ENCODE measurements at regions not wholly inside any gene's neighbourhood (a gene's known extent, or its start where the extent isn't known, plus 50 kb on each side); places are given as distances from the start of the nearest gene placed in this dataset.
"Not testable (repeated sequence)": the region's sequence is repeated elsewhere in the genome, so short reads cannot be mapped to it uniquely, and the experiment has no call there.

DNA sequence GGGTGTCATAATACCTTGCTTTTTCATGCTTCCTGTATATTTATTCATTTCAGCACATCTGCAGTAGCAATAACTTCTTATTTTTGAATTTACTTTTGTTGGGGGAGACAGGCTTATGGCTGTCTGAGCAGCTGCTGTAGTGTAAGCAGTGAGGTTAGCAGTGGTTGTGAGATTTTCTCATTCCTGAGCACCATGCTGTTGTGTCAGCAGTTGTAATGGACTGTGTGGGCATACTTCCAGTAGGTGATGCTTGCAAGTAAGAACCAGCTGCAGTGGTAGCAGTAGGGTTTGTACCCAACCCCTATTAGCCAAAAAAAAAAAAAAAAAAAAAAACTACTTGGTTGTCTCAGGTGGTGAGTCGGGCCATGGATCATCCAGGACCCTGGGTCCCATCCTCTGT, 311.6 kb downstream of the NUF2 start:
- Histone ChIP-seq H3K4me3 (ENCODE audit: low read depth in 1 of 2, low read length in 2 of 2) (no peak overlapping the region), H3K9ac (ENCODE audit: low read depth, low read length) (no peak overlapping the region), H2AFZ (ENCODE audit: low read depth, low read length) (no peak overlapping the region), H3K4me2 (ENCODE audit: insufficient read depth, low read length) (no peak overlapping the region), H3K36me3 (ENCODE audit: insufficient read depth, low read length) (no peaks in the 10 kb centered on the region), H3K4me1 (ENCODE audit: insufficient read depth, low read length) (no peaks in the 10 kb centered on the region), H4K20me1 (ENCODE audit: insufficient read depth, low read length) (no peaks in the 10 kb centered on the region), H3K9me3 (ENCODE audit: insufficient read depth, low read length, severe bottlenecking) (peaks cover 8% of the 10 kb centered on the region), H3K27me3 (ENCODE audit: insufficient read depth, low read length, poor library complexity) (no peaks in the 10 kb centered on the region), H3K79me2 (ENCODE audit: insufficient read depth, low read length) (no peaks in the 10 kb centered on the region), H3K27ac (ENCODE audit: low read length) (no peak overlapping the region)
- ATAC-seq (ENCODE audit: insufficient read depth, low read depth) (no peak), DNase-seq (no peak)
- TF ChIP-seq EZH2 (IDR thresholded peaks at IDR 0.05; ENCODE audit: borderline replicate concordance, low read depth, low read length, severe bottlenecking): no peak
- TF ChIP-seq, protein P1, sequence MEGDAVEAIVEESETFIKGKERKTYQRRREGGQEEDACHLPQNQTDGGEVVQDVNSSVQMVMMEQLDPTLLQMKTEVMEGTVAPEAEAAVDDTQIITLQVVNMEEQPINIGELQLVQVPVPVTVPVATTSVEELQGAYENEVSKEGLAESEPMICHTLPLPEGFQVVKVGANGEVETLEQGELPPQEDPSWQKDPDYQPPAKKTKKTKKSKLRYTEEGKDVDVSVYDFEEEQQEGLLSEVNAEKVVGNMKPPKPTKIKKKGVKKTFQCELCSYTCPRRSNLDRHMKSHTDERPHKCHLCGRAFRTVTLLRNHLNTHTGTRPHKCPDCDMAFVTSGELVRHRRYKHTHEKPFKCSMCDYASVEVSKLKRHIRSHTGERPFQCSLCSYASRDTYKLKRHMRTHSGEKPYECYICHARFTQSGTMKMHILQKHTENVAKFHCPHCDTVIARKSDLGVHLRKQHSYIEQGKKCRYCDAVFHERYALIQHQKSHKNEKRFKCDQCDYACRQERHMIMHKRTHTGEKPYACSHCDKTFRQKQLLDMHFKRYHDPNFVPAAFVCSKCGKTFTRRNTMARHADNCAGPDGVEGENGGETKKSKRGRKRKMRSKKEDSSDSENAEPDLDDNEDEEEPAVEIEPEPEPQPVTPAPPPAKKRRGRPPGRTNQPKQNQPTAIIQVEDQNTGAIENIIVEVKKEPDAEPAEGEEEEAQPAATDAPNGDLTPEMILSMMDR (IDR thresholded peaks at IDR 0.05; ENCODE audit: borderline replicate concordance, extremely low read depth, low read length, poor library complexity, severe bottlenecking): no peak

DNA sequence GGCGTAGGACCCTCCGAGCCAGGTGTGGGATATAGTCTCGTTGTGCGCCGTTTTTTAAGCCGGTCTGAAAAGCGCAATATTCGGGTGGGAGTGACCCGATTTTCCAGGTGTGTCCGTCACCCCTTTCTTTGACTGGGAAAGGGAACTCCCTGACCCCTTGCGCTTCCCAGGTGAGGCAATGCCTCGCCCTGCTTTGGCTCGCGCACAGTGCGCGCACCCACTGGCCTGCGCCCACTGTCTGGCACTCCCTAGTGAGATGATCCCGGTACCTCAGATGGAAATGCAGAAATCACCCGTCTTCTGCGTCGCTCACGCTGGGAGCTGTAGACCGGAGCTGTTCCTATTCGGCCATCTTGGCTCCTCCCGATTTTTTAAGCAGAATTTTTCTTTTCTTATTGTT, 323.9 kb downstream of the NUF2 start:
- not testable (repeated sequence) for ATAC-seq (ENCODE audit: insufficient read depth, low read depth); H3K36me3 ChIP-seq (ENCODE audit: insufficient read depth, low read length); H3K79me2 ChIP-seq (ENCODE audit: insufficient read depth, low read length); H3K9me3 ChIP-seq (ENCODE audit: insufficient read depth, low read length, severe bottlenecking); H3K4me1 ChIP-seq (ENCODE audit: insufficient read depth, low read length); H3K9ac ChIP-seq (ENCODE audit: low read depth, low read length); DNase-seq; H2AFZ ChIP-seq (ENCODE audit: low read depth, low read length); H3K4me3 ChIP-seq (ENCODE audit: low read depth in 1 of 2, low read length in 2 of 2); H3K27me3 ChIP-seq (ENCODE audit: insufficient read depth, low read length, poor library complexity); H3K27ac ChIP-seq (ENCODE audit: low read length); H3K4me2 ChIP-seq (ENCODE audit: insufficient read depth, low read length); H4K20me1 ChIP-seq (ENCODE audit: insufficient read depth, low read length)

- no peak for TF ChIP-seq EZH2 (IDR thresholded peaks at IDR 0.05; ENCODE audit: borderline replicate concordance, low read depth, low read length, severe bottlenecking)
- TF ChIP-seq, protein P1 (IDR thresholded peaks at IDR 0.05; ENCODE audit: borderline replicate concordance, extremely low read depth, low read length, poor library complexity, severe bottlenecking): no peak
- Histone ChIP-seq H3K79me2 (ENCODE audit: insufficient read depth, low read length) (no peaks in the 10 kb centered on the region), H4K20me1 (ENCODE audit: insufficient read depth, low read length) (no peaks in the 10 kb centered on the region), H3K36me3 (ENCODE audit: insufficient read depth, low read length) (no peaks in the 10 kb centered on the region), H3K27me3 (ENCODE audit: insufficient read depth, low read length, poor library complexity) (no peaks in the 10 kb centered on the region), H2AFZ (ENCODE audit: low read depth, low read length) (no peak overlapping the region), H3K4me1 (ENCODE audit: insufficient read depth, low read length) (no peaks in the 10 kb centered on the region), H3K4me2 (ENCODE audit: insufficient read depth, low read length) (no peak overlapping the region), H3K9ac (ENCODE audit: low read depth, low read length) (no peak overlapping the region), H3K27ac (ENCODE audit: low read length) (no peak overlapping the region), H3K4me3 (ENCODE audit: low read depth in 1 of 2, low read length in 2 of 2) (no peak overlapping the region), H3K9me3 (ENCODE audit: insufficient read depth, low read length, severe bottlenecking) (no peaks in the 10 kb centered on the region)
- ATAC-seq (ENCODE audit: insufficient read depth, low read depth): no peak
- DNase-seq: no peak
These were observed 328.9 kb downstream of the NUF2 start for GRCh38 chr1:163650624-163651023.

GRCh38 chr1:163652441-163652840, 330.7 kb downstream of the NUF2 start:
- Histone ChIP-seq H3K4me1 (ENCODE audit: insufficient read depth, low read length) (no peaks in the 10 kb centered on the region), H3K4me3 (ENCODE audit: low read depth in 1 of 2, low read length in 2 of 2) (no peak overlapping the region), H2AFZ (ENCODE audit: low read depth, low read length) (no peak overlapping the region), H3K9me3 (ENCODE audit: insufficient read depth, low read length, severe bottlenecking) (no peaks in the 10 kb centered on the region), H3K9ac (ENCODE audit: low read depth, low read length) (no peak overlapping the region), H3K4me2 (ENCODE audit: insufficient read depth, low read length) (no peak overlapping the region), H3K79me2 (ENCODE audit: insufficient read depth, low read length) (no peaks in the 10 kb centered on the region), H3K36me3 (ENCODE audit: insufficient read depth, low read length) (no peaks in the 10 kb centered on the region), H3K27ac (ENCODE audit: low read length) (no peak overlapping the region), H4K20me1 (ENCODE audit: insufficient read depth, low read length) (no peaks in the 10 kb centered on the region), H3K27me3 (ENCODE audit: insufficient read depth, low read length, poor library complexity) (no peaks in the 10 kb centered on the region)
- no peak for DNase-seq
- no peak for TF ChIP-seq EZH2 (IDR thresholded peaks at IDR 0.05; ENCODE audit: borderline replicate concordance, low read depth, low read length, severe bottlenecking)
- TF ChIP-seq, protein P1 (IDR thresholded peaks at IDR 0.05; ENCODE audit: borderline replicate concordance, extremely low read depth, low read length, poor library complexity, severe bottlenecking): no peak
- ATAC-seq (ENCODE audit: insufficient read depth, low read depth): no peak
